Chondrocyte (in vitro differentiated cells): ENCODE measurements at regions not wholly inside any gene's neighbourhood (a gene's known extent, or its start where the extent isn't known, plus 50 kb on each side); places are given as distances from the start of the nearest gene placed in this dataset.

ENCODE experiments used
- DNase-seq: peaks from one replicate; pipeline ENCODE4 v3.0.0; 2021; ENCODE audit warnings: mixed read lengths, low spot score
- H3K27ac Mint-ChIP-seq: one replicate; pipeline ENCODE4 v1.8.0; 2021; ENCODE audit warnings: mild to moderate bottlenecking, moderate library complexity, mixed read lengths; ENCODE audit not compliant: unreplicated experiment
- H3K27me3 Mint-ChIP-seq: 2 replicates; pipeline ENCODE4 v1.8.0; 2021; ENCODE audit warnings: low read depth, mixed read lengths
- H3K36me3 Mint-ChIP-seq: 2 replicates; pipeline ENCODE4 v1.8.0; 2021; ENCODE audit warnings: low read depth, mixed read lengths
- H3K4me1 Mint-ChIP-seq: 2 replicates; pipeline ENCODE4 v1.8.0; 2021; ENCODE audit warnings: low read depth, mild to moderate bottlenecking, mixed read lengths
- H3K4me3 Mint-ChIP-seq: one replicate; pipeline ENCODE4 v1.8.0; 2021; ENCODE audit warnings: mild to moderate bottlenecking, moderate library complexity, mixed read lengths; ENCODE audit not compliant: unreplicated experiment
- H3K9me3 Mint-ChIP-seq: 2 replicates; pipeline ENCODE4 v1.8.0; 2021; ENCODE audit warnings: low read depth, mixed read lengths
- CTCF ChIP-seq: fragments of 200-600 bp; sonication (generic); IDR thresholded peaks from 2 replicates; pipeline ENCODE4 v1.5.0; 2021; ENCODE audit warnings: antibody characterized with exemption, mild to moderate bottlenecking, moderate library complexity

GRCh38 chr15:94177112-94177511, 54.2 kb upstream of the MCTP2 start:
- H3K27ac Mint-ChIP-seq, result no peak overlapping the region

GRCh38 chr15:94175420-94175819, 55.9 kb upstream of the MCTP2 start:
- Mint-ChIP-seq H3K36me3 (no peaks in the 10 kb centered on the region), H3K4me1 (no peaks in the 10 kb centered on the region), H3K27me3 (peaks cover 1% of the 10 kb centered on the region), H3K9me3 (peaks cover 12% of the 10 kb centered on the region), H3K4me3 (no peak overlapping the region), H3K27ac (no peak overlapping the region)
- no peak for DNase-seq
- TF ChIP-seq CTCF, result no peak

More at GRCh38 chr15:94177112-94177511, 54.2 kb upstream of the MCTP2 start:
- Mint-ChIP-seq H3K36me3 (no peaks in the 10 kb centered on the region), H3K4me3 (no peak overlapping the region), H3K4me1 (no peaks in the 10 kb centered on the region), H3K27me3 (peaks cover 1% of the 10 kb centered on the region), H3K9me3 (peaks cover 10% of the 10 kb centered on the region)
- TF ChIP-seq CTCF, result no peak
- DNase-seq, result no peak

- Mint-ChIP-seq H3K4me3 (no peak overlapping the region), H3K27me3 (peaks cover 1% of the 10 kb centered on the region), H3K9me3 (peaks cover 12% of the 10 kb centered on the region), H3K36me3 (no peaks in the 10 kb centered on the region), H3K27ac (no peak overlapping the region), H3K4me1 (no peaks in the 10 kb centered on the region)
- TF ChIP-seq CTCF, result no peak
- DNase-seq, result no peak
Measured at GRCh38 chr15:94174399-94174802, 57.0 kb upstream of the MCTP2 start.

GRCh38 chr15:94168250-94168649, 63.1 kb upstream of the MCTP2 start:
- H3K4me1 Mint-ChIP-seq, result no peaks in the 10 kb centered on the region
- H3K4me3 Mint-ChIP-seq, result no peak overlapping the region
- H3K27me3 Mint-ChIP-seq, result peaks cover 5% of the 10 kb centered on the region
- no peak for DNase-seq
- no peak overlapping the region for H3K27ac Mint-ChIP-seq
- H3K9me3 Mint-ChIP-seq, result peaks cover 9% of the 10 kb centered on the region
- no peaks in the 10 kb centered on the region for H3K36me3 Mint-ChIP-seq
- TF ChIP-seq CTCF, result peak; percentile 42

- no peak overlapping the region for H3K27ac Mint-ChIP-seq
- H3K9me3 Mint-ChIP-seq, result no peaks in the 10 kb centered on the region
- no peak for TF ChIP-seq CTCF
- H3K36me3 Mint-ChIP-seq, result no peaks in the 10 kb centered on the region
- H3K4me1 Mint-ChIP-seq, result no peaks in the 10 kb centered on the region
- peaks cover 5% of the 10 kb centered on the region for H3K27me3 Mint-ChIP-seq
- no peak for DNase-seq
- H3K4me3 Mint-ChIP-seq, result no peak overlapping the region
Measured at GRCh38 chr15:94164971-94165370, 66.4 kb upstream of the MCTP2 start.
